SK-N-SH treated with all-trans-retinoic acid at 6 μM for 48 hours (cell line): ENCODE measurements at regions not wholly inside any gene's neighbourhood (a gene's known extent, or its start where the extent isn't known, plus 50 kb on each side); places are given as distances from the start of the nearest gene placed in this dataset.

Source experiments
- OSR1 ChIP-seq: fragments of 250-450 bp; sonication (Bioruptor Pico); IDR thresholded peaks from 2 replicates; pipeline ENCODE4 v1.8.0; 2022; ENCODE audit warnings: moderate library complexity, mild to moderate bottlenecking, inconsistent platforms
- ZNF8 ChIP-seq: fragments of 450-650 bp; formaldehyde crosslinking; IDR thresholded peaks from 2 replicates; pipeline ENCODE4 v1.5.0; 2020; ENCODE audit warnings: mild to moderate bottlenecking, moderate library complexity
- TF ChIP-seq, protein P1 (sequence below): fragments of 250-450 bp; sonication (Bioruptor Pico); IDR thresholded peaks from 2 replicates; pipeline ENCODE4 v1.8.0; 2020; ENCODE audit warnings: mild to moderate bottlenecking, moderate library complexity, borderline replicate concordance
- TF ChIP-seq, protein P2 (sequence below): fragments of 250-450 bp; sonication (Bioruptor Pico); IDR thresholded peaks from 2 replicates; pipeline ENCODE4 v1.8.0; 2021; ENCODE audit warnings: low read depth, mild to moderate bottlenecking, moderate library complexity, borderline replicate concordance

DNA sequence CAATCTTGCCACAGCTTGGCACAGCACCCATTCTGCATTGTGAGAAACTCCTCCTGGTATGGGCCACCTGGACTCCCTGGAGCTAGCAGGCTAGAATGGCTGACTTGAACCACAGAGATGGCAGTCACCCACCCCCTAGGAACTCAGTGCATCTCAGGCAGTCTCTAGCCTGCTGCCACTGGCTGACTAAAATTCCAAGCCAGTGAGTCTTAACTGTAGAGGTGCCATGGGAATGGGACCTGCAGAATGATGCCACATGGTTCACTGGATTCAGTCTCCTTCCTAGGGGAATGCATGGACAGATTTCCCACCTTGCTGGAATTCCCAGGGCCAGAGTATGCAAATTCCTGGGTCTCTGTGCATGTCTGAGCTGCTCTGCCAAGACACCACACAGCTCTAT lies 382.9 kb downstream of the MAN2A1 start:
- TF ChIP-seq ZNF8 (no peak), OSR1 (CRISPR knock-in tag) (no peak)
- TF ChIP-seq, protein P1, sequence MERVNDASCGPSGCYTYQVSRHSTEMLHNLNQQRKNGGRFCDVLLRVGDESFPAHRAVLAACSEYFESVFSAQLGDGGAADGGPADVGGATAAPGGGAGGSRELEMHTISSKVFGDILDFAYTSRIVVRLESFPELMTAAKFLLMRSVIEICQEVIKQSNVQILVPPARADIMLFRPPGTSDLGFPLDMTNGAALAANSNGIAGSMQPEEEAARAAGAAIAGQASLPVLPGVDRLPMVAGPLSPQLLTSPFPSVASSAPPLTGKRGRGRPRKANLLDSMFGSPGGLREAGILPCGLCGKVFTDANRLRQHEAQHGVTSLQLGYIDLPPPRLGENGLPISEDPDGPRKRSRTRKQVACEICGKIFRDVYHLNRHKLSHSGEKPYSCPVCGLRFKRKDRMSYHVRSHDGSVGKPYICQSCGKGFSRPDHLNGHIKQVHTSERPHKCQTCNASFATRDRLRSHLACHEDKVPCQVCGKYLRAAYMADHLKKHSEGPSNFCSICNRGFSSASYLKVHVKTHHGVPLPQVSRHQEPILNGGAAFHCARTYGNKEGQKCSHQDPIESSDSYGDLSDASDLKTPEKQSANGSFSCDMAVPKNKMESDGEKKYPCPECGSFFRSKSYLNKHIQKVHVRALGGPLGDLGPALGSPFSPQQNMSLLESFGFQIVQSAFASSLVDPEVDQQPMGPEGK (CRISPR knock-in tag): no peak
- TF ChIP-seq, protein P2, sequence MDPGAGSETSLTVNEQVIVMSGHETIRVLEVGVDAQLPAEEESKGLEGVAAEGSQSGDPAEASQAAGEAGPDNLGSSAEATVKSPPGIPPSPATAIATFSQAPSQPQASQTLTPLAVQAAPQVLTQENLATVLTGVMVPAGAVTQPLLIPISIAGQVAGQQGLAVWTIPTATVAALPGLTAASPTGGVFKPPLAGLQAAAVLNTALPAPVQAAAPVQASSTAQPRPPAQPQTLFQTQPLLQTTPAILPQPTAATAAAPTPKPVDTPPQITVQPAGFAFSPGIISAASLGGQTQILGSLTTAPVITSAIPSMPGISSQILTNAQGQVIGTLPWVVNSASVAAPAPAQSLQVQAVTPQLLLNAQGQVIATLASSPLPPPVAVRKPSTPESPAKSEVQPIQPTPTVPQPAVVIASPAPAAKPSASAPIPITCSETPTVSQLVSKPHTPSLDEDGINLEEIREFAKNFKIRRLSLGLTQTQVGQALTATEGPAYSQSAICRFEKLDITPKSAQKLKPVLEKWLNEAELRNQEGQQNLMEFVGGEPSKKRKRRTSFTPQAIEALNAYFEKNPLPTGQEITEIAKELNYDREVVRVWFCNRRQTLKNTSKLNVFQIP: no peak
